HG03066 (cell line): ENCODE measurements at regions not wholly inside any gene's neighbourhood (a gene's known extent, or its start where the extent isn't known, plus 50 kb on each side); places are given as distances from the start of the nearest gene placed in this dataset.
"Not testable (repeated sequence)": the region's sequence is repeated elsewhere in the genome, so short reads cannot be mapped to it uniquely, and the experiment has no call there.

Experiments
- ATAC-seq: cut with Tn5 transposase; IDR thresholded peaks from one replicate; pipeline ENCODE4 v1.9.1; 2021; ENCODE audit warnings: low read depth; ENCODE audit not compliant: unreplicated experiment

DNA sequence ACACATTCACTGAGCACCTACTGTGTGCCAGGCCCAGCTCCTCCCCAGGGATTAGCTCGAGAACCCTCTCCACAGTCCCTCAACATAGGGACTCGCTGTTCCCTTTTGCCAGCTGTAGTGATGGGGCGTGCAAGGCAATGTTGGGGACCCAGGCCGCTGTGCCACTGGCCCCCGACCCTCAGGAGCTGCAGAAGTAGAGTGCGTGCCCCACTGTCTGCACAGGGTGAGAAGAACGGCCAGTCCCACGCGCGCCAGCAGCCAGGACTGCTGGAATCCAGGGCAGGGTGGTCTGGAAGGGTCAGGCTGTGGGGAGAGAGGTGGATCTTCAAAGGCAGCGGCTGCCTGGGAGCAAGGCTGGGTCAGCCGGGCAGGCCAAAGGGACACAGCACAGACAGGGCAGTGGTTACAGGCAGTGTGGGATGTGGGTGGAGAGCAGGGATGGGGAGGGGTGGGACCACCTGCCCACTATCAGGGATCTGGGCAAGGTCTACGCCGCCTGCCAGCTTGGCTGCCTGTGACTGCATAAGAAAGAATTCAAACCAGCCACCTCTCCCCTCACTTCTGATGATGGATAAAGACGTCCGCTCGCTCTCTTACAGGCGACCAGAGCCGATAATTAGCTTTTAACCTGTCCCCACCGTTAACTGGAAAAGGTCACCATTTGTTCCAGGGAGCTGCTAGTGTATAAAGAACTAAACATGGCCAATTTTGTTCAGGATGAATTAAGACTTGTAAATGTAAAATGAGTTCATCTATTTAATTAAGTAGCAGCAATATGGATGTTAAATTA lies 86.7 kb upstream of the GSE1 start:
- ATAC-seq: no peak

DNA sequence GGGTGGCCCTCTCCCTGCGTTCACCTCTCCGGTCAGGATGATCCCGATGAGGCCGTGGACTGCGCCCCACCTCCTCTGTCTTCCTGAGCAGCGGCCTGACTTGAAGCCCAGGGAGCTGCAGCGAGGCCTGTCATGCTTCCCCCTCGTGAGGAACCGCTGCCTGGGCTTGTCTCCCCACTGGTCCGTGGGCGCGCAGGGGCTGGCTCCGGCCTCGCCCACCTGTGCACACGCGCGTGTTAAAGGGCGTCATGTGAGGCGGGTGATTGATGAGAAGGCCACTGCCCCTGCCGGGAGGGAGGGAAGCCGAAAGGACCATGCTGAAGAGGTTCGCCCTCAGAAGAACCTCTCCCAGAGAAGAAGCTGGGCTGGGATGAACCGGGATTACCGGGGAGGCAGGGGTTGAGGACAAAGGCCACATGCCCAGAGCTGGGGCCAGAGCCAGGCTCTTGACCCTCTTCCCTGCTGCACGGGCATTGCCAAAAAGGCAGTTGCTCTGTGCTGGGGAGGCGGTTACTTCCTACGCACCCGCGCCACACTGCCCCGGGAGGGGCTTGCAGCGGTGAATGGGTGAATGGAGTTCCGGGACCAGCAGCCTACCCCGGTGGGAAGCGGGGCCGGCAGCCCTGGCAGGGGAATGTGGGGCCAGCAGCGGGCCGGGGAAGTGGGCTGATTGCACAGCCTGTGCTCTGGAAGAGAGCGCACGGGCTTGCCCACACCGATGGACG lies 85.9 kb upstream of the GSE1 start:
- ATAC-seq: no peak

DNA sequence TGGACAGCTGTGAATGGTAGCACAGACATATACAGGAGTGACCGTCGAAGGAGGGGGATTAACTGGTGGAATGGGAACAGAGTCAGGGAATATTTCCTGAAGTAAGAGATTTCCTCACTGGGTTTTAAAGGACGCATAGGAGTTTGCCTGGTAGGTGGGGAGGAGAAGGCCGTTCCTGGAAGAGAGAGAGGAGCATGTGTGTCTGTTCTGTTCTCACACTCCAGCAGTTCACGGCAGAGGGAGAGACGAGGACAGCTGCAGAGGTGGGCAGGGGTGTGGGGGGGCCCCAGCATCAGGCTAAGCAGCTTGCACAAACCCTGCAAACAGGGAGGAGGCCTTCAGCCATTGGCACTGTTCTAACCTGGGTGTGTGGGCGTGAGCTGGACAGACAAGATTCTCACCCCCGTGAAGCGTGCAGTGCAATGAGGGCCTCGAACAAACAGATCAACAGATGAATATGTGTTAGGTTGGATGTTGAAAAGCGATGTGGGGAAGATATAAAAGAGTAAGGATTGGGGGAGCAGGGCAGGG lies 85.3 kb upstream of the GSE1 start:
- ATAC-seq: no peak

DNA sequence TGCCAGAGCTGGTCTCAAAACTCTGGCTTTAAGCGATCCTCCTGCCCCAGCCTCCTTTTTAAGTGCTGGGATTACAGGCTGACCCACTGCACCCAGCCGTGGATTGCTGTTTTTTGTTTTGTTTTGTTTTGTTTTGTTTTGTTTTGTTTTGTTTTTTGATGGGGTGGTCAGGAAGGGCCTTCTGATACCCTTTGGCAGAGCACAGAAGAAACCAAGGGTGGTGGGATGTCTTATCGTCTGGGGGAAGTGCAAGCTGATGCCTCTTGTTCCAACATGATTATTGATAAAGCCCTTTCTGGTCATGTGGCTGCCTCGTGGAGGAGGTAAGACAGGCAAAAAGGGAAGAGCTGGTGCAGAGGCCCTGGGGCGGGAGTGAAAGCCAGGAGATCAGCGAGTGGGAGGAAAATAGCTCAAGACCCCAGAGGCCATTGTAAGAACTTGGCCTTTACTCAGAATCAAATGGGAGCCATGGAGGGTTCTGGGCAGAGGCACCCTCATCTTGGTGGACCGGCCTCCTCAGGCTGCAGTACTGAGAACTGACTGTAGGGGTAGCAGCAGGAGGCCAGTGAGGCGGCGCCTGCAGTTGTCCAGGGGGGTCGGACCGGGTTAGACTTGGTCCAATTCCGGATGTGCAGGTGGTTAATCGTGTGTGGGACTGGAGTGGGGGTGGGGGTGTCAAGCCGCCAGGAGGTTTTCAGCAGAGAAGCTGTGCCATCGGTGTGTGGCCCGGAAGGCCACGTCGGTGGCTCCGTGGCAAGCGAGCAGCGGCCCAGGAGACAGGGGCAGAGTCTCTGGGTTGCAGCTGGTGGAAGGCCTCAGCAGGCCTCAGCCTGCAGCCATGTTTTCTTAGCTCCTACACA lies 84.4 kb upstream of the GSE1 start:
- no peak for ATAC-seq

DNA sequence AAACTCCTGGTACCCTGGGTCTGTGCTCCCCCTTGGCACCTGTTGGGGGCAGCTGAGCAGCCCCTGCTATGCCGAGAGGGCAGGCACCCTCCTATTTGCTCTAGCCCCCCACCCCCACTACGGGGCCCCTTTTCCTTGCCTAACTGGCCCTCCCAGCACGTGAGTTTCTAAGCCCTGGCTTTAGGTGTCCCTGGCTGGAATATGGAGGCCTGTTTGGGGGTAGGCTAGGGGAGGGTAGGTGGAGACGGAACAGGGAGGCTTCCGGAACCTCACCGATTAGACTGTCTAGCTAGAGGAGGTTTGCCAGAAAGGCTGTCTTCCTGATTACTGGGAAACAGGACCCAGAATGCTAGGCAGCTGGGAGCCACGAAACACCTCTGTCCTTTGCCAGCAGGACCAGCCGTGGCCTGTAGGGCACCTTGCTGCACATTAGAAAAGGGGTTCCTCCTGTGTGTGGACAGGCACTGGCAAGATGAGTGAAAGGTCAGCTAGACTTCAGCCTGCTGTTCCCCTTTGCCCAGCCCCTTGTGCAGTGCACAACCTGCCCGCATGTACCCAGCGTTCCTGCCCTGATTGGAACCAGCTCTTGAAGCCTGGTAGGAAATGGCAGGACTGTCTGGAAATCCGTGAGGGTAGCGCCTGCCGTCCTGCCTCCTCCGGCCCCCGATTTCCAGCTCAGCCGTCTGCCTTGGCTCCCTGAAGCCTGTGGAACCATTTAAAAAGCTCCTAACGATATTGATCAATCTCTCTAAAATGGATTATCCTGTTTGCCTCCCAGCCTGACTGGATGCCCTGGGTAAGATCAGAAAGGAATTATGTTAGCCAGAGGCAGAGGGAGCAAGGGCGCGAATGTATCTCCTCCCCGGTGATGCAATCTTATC lies 83.4 kb upstream of the GSE1 start:
- ATAC-seq: no peak

DNA sequence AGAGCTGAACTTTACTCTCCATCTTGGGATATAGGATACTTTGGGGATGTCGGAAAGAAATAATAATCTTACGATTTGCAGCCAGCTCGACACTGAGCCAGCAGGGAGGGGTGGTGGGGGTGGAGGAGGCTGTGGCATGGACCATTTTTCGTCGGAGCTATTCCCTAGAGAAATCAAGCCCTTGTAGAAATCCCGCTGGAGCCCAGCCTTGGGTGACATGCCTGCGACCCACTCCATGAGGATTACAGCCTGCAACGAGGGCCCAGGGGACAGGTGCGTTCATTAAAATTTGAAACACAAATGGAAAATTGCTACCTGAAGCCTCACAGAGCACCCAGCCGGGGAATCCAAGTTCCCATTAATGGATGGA lies 82.8 kb upstream of the GSE1 start:
- no peak for ATAC-seq

DNA sequence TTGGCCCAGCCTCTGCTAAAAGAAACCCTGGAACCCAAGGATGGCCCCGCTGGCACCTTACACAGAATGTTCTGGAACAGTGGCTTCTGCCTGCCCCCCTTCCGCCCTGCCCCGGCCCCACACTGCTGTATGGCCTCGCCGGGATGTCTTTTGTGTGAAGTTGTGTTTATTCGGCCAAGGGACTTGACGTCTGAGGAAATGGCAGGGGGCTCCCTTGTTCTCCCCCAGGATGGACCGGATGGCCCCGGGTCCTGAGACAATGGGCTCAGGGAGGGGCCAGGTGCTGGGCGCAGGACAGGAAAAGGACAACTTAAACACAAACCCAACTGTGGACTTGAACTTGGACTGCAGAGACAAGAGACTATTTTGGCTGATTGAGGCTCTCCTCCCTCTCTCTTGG lies 81.6 kb upstream of the GSE1 start:
- no peak for ATAC-seq

DNA sequence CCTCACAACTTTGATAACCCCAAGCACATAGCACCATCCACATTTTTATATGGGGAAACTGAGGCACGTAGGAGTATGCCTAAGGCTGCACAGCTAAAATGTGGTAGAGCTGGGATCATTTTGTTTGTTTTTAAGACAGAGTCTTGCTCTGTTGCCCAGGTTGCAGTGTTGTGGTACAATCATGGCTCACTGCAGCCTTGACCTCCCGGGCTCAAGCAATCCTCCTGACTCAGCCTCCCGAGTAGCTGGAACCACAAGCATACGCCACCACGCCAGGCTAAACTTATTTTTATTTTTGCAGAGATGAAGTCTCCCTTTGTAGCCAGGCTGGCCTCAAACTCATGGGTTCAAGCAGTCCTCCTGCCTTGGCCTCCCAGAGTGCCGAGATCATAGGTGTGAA lies 81.0 kb upstream of the GSE1 start:
- ATAC-seq: no peak

DNA sequence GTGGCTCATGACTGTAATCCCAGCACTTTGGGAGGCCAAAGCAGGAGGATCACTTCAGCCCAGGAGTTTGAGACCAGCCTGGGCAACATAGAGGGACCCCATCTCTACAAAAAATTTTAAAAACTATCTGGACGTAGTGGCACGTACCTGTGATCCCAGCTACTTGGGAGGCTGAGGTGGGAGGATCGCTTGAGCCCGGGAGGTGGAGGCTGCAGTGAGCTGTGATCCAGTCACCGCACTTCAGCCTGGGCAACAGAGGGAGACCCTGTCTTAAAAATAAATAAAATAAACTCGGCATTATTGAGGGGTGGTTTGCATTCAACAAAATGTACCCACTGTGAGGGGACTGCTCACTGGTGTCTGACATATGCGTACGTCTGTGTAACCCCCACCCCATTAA lies 79.5 kb upstream of the GSE1 start:
- ATAC-seq: not testable (repeated sequence)

DNA sequence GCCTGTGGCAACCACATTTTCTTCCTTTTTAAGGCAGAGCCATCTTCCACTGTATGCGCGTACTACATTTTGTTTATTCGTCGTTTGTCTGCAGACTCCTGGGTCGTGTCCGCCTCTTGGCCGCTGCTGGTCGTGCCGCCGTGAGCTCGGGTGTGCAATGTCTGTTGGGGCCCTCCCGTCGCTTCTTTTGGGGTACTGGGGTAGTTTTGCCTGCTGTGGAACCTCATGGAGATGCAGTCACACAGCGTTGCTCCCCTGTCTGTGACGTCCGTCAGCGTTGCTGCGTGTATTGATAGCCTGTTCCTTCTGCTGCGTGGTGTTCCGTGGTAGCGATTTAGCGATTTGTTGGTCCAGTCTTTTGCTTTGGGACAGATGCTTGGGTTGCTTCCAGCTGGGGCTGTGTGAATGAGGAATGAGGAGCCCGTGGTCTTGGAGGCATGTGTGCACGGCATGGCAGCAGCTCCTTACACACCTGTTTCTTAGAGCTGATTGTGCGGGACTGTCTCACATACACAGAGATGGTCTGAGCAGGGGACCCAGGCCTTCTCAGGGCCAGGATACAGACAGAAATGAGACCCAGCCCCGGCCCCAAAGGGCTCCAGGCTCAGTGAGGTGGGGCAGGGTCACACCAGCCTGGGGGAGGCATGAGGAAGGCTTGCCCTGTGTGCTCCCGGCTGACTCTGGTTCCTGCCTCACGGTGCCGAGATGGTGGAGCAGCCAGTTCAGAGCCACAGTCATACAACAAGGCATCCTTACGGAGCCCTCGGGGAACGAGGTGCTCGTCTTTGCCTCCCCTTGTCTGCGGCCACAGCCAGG lies 78.4 kb upstream of the GSE1 start:
- ATAC-seq: no peak

DNA sequence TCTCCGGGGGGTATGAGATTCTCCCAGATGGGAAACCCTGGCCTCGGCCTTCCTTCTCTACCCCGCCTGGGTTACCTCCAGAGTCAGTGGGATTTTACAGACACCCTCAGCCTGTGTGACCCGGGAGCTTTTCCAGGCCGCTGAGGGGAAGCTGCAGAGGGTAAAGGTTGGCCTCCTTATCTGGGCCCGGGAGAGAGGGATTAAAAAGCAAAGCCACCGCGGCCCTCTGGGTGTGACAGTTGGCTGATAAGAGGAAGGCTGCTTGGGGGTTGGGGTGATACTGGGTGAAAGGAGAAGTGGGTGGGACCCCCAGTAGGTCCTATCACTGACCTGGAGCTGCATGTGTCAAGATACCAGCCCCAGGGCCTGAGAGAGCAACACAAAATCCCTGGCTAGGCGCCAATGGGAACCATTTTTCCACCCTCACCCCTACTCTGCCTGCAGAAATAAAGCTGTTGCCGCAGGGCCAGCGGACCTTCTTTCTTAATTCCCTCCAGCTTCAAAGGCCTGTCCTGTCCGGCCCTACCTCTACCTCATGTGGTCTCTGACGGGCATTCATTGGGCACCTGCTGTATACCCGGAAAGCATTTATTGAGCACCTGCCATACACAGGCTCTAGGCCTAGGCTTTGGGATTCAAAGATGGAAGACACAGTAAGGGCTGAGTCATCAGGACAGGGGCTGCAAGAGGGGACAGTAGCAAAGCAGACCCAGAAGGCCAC lies 77.6 kb upstream of the GSE1 start:
- ATAC-seq: no peak

DNA sequence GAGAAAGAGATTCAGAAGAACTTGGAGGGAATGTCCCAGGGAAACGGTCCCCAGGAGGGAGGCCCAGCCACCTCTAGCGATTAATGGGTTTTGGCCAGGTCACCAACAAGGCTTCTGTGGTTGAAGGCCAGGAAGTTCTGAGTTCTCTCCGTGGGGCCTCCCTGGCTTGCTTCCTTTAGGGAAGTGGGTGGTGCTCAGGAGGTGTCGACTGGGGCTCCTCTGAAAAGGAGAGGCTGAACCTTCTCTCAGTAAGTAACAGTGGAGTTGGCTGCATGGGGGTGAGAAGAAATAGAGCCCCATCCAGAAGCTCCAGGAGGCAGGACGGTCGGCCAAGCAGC lies 77.1 kb upstream of the GSE1 start:
- ATAC-seq: no peak

DNA sequence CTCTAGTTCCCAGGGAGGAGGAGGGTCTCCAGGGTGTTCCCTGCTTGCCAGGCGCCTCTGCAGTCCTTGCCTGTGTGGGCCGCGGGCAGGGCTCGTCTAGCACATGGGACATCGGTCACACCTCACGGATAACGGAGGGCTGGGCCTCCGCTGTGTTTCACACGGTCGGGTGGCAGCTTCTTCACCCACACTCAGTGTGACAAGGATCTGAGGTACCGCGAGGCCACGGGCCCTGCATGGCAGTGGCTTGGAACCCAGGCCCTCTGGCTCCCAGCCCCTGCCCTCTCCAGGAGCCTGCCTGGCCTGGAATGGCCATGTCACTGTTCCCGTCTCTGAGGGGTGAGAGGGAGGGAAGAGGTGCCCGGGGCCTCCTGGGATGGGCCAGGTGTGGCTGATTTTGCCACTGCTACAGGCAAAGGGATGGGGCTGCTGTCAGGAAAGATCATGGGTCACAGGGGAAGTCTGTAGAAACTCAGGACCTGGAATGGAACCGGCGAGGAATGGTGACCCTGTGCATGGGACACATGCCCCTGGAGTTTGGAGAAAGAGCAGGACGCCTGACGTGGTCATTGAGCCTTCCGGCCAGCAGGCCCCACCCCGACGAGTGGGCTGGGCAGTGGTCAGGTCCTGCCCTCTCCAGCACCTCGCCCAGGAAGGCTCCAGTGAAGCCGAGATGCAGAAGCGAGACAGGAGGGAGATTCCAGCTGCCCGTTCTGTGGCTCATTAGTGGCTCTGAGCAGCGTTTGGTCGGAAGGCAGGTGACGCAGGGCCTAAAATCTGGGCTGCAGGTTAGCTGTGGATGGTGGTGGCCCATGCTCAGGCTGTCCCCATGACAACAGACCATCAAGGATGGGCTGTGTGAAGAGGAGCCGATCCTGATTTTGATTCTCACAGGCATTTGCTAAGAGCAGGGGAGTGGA lies 76.5 kb upstream of the GSE1 start:
- ATAC-seq: no peak

DNA sequence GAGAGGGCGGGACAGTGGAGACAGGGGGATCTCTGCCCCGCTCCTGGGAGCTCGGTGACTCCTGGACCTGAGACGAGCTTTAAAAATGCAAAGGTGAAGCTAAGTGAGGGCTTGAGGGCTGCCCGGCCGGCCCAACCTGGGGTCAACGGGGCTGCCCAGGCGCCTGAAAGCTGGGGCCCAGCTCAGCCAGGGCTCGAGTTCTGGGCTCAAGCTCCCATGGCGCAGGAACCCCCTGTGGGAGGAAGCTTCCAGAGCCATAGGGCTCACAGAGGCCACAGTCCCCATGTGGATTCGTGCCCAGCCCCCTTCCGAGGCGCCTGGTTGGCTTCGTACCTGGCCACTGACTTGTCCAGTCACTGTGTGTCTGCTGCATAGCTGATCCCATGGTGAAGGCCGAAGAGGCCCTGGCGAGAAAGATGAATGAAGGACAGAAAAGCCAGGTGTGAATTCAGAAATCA lies 75.8 kb upstream of the GSE1 start:
- no peak for ATAC-seq

DNA sequence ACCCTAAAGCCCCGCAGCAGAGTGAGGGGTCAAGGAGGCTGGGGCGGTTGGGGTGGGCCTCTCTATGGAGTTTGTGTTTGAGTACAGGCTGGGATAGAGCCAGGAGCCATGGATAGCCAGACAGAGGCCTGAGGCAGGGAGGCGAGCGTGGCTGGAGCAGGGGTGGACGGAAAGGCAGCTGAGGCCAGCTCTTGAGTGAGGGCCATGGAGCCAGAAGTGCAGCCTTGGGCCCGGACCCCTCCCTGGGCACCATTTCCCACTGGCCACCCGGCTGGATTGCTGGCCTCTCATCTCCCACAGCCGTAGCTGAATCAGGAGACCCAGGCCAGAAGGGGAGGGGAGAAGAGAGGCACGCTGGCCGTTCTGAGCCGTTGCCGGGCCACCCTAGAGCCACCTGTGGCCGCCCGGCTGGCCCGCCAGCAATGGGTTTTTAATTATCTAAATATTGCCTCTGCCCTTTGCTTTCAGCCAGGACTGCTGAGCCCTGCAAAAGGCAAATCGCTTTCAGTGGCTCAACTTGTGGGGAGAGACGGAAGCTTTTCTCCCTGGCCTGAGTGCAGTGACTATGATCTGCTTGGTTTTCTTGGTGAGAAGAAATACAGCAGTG lies 75.2 kb upstream of the GSE1 start:
- ATAC-seq: no peak

DNA sequence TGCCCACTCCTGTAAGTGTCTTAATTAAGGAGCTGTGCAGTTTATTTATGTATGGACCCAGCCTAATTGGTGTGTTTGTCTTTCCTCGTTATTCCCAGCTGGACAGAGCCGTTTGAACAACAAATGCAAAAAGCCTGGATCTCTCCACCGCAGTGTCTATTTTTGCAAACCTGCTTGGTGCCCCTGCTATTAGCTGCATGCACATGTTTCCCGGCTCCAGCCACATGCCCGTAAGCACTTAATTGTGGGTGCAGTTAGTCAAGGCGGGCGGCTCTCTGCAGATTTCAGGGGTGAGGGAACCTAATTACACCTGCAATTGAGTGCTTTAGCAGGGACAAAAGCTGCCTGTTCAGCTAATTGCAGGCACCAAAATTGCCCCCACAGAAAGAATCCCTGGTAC lies 74.0 kb upstream of the GSE1 start:
- no peak for ATAC-seq

DNA sequence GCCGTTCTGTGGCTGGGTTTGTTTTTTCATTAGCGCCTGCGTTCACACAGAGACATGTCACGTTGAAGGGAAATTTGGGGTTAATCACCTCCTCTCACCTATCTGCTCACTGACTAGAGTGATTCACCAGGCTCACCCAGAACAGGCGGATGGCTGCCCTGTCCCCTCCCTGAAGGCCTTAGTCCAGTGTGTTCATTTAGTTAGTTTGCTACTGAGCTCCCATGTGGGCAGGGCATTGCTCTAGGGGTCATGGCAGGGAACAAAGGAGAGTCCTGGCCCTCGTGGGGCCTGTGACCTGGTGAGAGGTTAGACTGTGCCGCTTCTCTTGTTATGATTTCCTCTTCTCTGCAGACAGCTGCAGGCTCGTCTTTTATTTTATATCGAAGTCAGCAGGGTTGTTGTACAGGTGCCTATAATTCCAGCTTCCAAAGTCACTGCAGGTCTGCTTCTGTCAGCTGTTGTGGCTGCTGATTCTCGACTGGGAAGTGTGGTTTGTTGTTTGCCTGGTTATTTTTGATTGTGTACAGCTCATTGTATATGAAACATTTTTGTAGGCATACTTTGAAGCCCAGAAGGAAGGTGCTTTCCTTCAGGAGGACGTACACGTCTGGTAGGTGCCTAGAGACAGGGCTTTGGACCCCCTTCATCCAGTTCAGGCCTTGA lies 73.4 kb upstream of the GSE1 start:
- no peak for ATAC-seq
